ENCODE measurements at regions not wholly inside any gene's neighbourhood (a gene's known extent, or its start where the extent isn't known, plus 50 kb on each side); places are given as distances from the start of the nearest gene placed in this dataset.

GRCh38 chr7:56479748-56480147 lies 363.5 kb upstream of the NUPR2 start:
- Histone ChIP-seq H3K36me3 (ENCODE audit: insufficient read depth, low read length, poor library complexity, severe bottlenecking) (no peaks in the 10 kb centered on the region), H3K9me3 (ENCODE audit: low read depth, low read length, poor library complexity, severe bottlenecking) (peaks cover 16% of the 10 kb centered on the region), H3K27ac (ENCODE audit: low read depth, low read length, poor library complexity, severe bottlenecking) (no peak overlapping the region), H3K27me3 (replicated peaks; ENCODE audit: insufficient read depth, low read depth, low read length, poor library complexity) (no peaks in the 10 kb centered on the region), H3K4me3 (ENCODE audit: low read depth, low read length, poor library complexity, severe bottlenecking) (no peak overlapping the region), H3K4me1 (ENCODE audit: insufficient read depth, low read length, poor library complexity, severe bottlenecking) (no peaks in the 10 kb centered on the region)
- no peak for DNase-seq (ENCODE audit: low spot score)
- CTCF ChIA-PET, result no interaction called here
- BruUV-seq (replicated peaks), result no TSS peak
- TF ChIP-seq CTCF (conservative IDR thresholded peaks at IDR 0.05; ENCODE audit: low read depth, low read length) (no peak), EZH2 (IDR thresholded peaks at IDR 0.05; ENCODE audit: borderline replicate concordance, low read depth, low read length, poor library complexity, severe bottlenecking) (no peak)
- POLR2A ChIA-PET (ENCODE audit: low non-redundant PET), result no interaction called here
- intact Hi-C loops (cut with micrococcal nuclease; ENCODE audit: unreplicated experiment), result no loop called here

GRCh38 chr7:56479136-56479535 lies 362.9 kb upstream of the NUPR2 start:
- TF ChIP-seq EZH2 (IDR thresholded peaks at IDR 0.05; ENCODE audit: borderline replicate concordance, low read depth, low read length, poor library complexity, severe bottlenecking) (no peak), CTCF (conservative IDR thresholded peaks at IDR 0.05; ENCODE audit: low read depth, low read length) (no peak)
- DNase-seq (ENCODE audit: low spot score), result no peak
- no peaks in the 10 kb centered on the region for H3K4me1 ChIP-seq (ENCODE audit: insufficient read depth, low read length, poor library complexity, severe bottlenecking)
- H3K9me3 ChIP-seq (ENCODE audit: low read depth, low read length, poor library complexity, severe bottlenecking), result peaks cover 18% of the 10 kb centered on the region
- no TSS peak for BruUV-seq (replicated peaks)
- no peaks in the 10 kb centered on the region for H3K27me3 ChIP-seq (replicated peaks; ENCODE audit: insufficient read depth, low read depth, low read length, poor library complexity)
- ChIA-PET CTCF (no interaction called here), POLR2A (ENCODE audit: low non-redundant PET) (no interaction called here)
- no peaks in the 10 kb centered on the region for H3K36me3 ChIP-seq (ENCODE audit: insufficient read depth, low read length, poor library complexity, severe bottlenecking)
- H3K4me3 ChIP-seq (ENCODE audit: low read depth, low read length, poor library complexity, severe bottlenecking), result no peak overlapping the region
- intact Hi-C loops (cut with micrococcal nuclease; ENCODE audit: unreplicated experiment), result no loop called here
- no peak overlapping the region for H3K27ac ChIP-seq (ENCODE audit: low read depth, low read length, poor library complexity, severe bottlenecking)

- CTCF ChIA-PET, result no interaction called here
- Histone ChIP-seq H3K4me3 (ENCODE audit: low read depth, low read length, poor library complexity, severe bottlenecking) (no peak overlapping the region), H3K36me3 (ENCODE audit: insufficient read depth, low read length, poor library complexity, severe bottlenecking) (no peaks in the 10 kb centered on the region), H3K27ac (ENCODE audit: low read depth, low read length, poor library complexity, severe bottlenecking) (no peak overlapping the region), H3K27me3 (replicated peaks; ENCODE audit: insufficient read depth, low read depth, low read length, poor library complexity) (no peaks in the 10 kb centered on the region), H3K9me3 (ENCODE audit: low read depth, low read length, poor library complexity, severe bottlenecking) (peaks cover 34% of the 10 kb centered on the region), H3K4me1 (ENCODE audit: insufficient read depth, low read length, poor library complexity, severe bottlenecking) (no peaks in the 10 kb centered on the region)
- POLR2A ChIA-PET (ENCODE audit: low non-redundant PET), result no interaction called here
- intact Hi-C loops (cut with micrococcal nuclease; ENCODE audit: unreplicated experiment), result no loop called here
- no TSS peak for BruUV-seq (replicated peaks)
- TF ChIP-seq CTCF (conservative IDR thresholded peaks at IDR 0.05; ENCODE audit: low read depth, low read length) (no peak), EZH2 (IDR thresholded peaks at IDR 0.05; ENCODE audit: borderline replicate concordance, low read depth, low read length, poor library complexity, severe bottlenecking) (no peak)
- no peak for DNase-seq (ENCODE audit: low spot score)
Measured at GRCh38 chr7:56474271-56474670, 358.1 kb upstream of the NUPR2 start.

Data from A673 (cell line).